RWPE2 (cell line): ENCODE measurements at regions not wholly inside any gene's neighbourhood (a gene's known extent, or its start where the extent isn't known, plus 50 kb on each side); places are given as distances from the start of the nearest gene placed in this dataset.

Experiments
- ATAC-seq: fragments of 200-7000 bp; cut with Tn5 transposase; 3 replicates; pipeline ENCODE4 v1.9.1; 2021; ENCODE audit warnings: low read depth
- DNase-seq: peaks from one replicate; pipeline ENCODE4 v3.0.0-alpha.2; 2020; ENCODE audit warnings: low spot score
- H3K27ac ChIP-seq: fragments of 450-650 bp; 2 replicates; pipeline ENCODE4 v1.5.1; 2017; ENCODE audit warnings: mild to moderate bottlenecking; ENCODE audit not compliant: poor library complexity, severe bottlenecking
- H3K27me3 ChIP-seq: fragments of 250-450 bp; sonication (Bioruptor Pico); 2 replicates; pipeline ENCODE4 v1.5.1; 2021; ENCODE audit warnings: mild to moderate bottlenecking, moderate library complexity; ENCODE audit not compliant: insufficient read depth, poor library complexity, severe bottlenecking
- H3K36me3 ChIP-seq: fragments of 250-450 bp; sonication (Bioruptor Pico); 2 replicates; pipeline ENCODE4 v1.5.1; 2020; ENCODE audit warnings: low read depth, mild to moderate bottlenecking, moderate library complexity
- H3K4me1 ChIP-seq: fragments of 250-450 bp; sonication (Bioruptor Pico); 2 replicates; pipeline ENCODE4 v1.5.1; 2021; ENCODE audit warnings: mild to moderate bottlenecking, moderate library complexity; ENCODE audit not compliant: insufficient read depth, poor library complexity, severe bottlenecking
- H3K4me3 ChIP-seq: fragments of 250-450 bp; sonication (Bioruptor Pico); 2 replicates; pipeline ENCODE4 v1.5.1; 2021; ENCODE audit warnings: mild to moderate bottlenecking, moderate library complexity; ENCODE audit not compliant: severe bottlenecking
- H3K9me3 ChIP-seq: fragments of 250-450 bp; sonication (Bioruptor Pico); 2 replicates; pipeline ENCODE4 v1.5.1; 2021; ENCODE audit warnings: mild to moderate bottlenecking, moderate library complexity; ENCODE audit not compliant: severe bottlenecking
- CTCF ChIP-seq: fragments of 450-650 bp; IDR thresholded peaks from one replicate; pipeline ENCODE4 v1.5.1; 2017; ENCODE audit warnings: mild to moderate bottlenecking, moderate library complexity; ENCODE audit not compliant: poor library complexity, severe bottlenecking

GRCh38 chr10:61142987-61143386, 199.0 kb upstream of the RHOBTB1 start:
- ATAC-seq, result no peak
- Histone ChIP-seq H3K27me3 (no peaks in the 10 kb centered on the region), H3K4me3 (no peak overlapping the region), H3K36me3 (no peaks in the 10 kb centered on the region), H3K27ac (no peak overlapping the region), H3K4me1 (no peaks in the 10 kb centered on the region), H3K9me3 (no peaks in the 10 kb centered on the region)
- TF ChIP-seq CTCF, result no peak
- no peak for DNase-seq

- ATAC-seq (peak; percentile 72), DNase-seq (no peak)
- no peak overlapping the region for H3K4me3 ChIP-seq
Measured at GRCh38 chr10:61140765-61141392, 196.9 kb upstream of the RHOBTB1 start.

GRCh38 chr10:61139592-61139953, 195.6 kb upstream of the RHOBTB1 start:
- H3K27ac ChIP-seq, result no peak overlapping the region
- H3K9me3 ChIP-seq, result no peaks in the 10 kb centered on the region
- no peak for ATAC-seq
- TF ChIP-seq CTCF, result no peak
- no peaks in the 10 kb centered on the region for H3K27me3 ChIP-seq
- no peaks in the 10 kb centered on the region for H3K4me1 ChIP-seq
- no peak overlapping the region for H3K4me3 ChIP-seq
- no peak for DNase-seq
- H3K36me3 ChIP-seq, result no peaks in the 10 kb centered on the region

More at GRCh38 chr10:61140765-61141392, 196.9 kb upstream of the RHOBTB1 start:
- Histone ChIP-seq H3K4me1 (no peaks in the 10 kb centered on the region), H3K9me3 (no peaks in the 10 kb centered on the region), H3K27ac (no peak overlapping the region), H3K36me3 (no peaks in the 10 kb centered on the region), H3K27me3 (no peaks in the 10 kb centered on the region)
- TF ChIP-seq CTCF, result peak; percentile 83

GRCh38 chr10:61138708-61139591, 195.0 kb upstream of the RHOBTB1 start:
- no peaks in the 10 kb centered on the region for H3K36me3 ChIP-seq
- no peak for TF ChIP-seq CTCF
- no peaks in the 10 kb centered on the region for H3K27me3 ChIP-seq
- H3K9me3 ChIP-seq, result no peaks in the 10 kb centered on the region
- no peak for DNase-seq
- no peak for ATAC-seq
- H3K4me3 ChIP-seq, result no peak overlapping the region
- H3K4me1 ChIP-seq, result no peaks in the 10 kb centered on the region
- H3K27ac ChIP-seq, result no peak overlapping the region

GRCh38 chr10:61136139-61136538, 192.2 kb upstream of the RHOBTB1 start:
- ATAC-seq (peak; percentile 57; the same call in 1 of the 3 replicates), DNase-seq (no peak)
- no peaks in the 10 kb centered on the region for H3K9me3 ChIP-seq
- no peak overlapping the region for H3K4me3 ChIP-seq
- H3K4me1 ChIP-seq, result no peaks in the 10 kb centered on the region
- H3K36me3 ChIP-seq, result no peaks in the 10 kb centered on the region
- H3K27me3 ChIP-seq, result no peaks in the 10 kb centered on the region
- no peak for TF ChIP-seq CTCF
- no peak overlapping the region for H3K27ac ChIP-seq
